DMS114 treated with DMSO at 0.1 percent for 48 hours (cell line): ENCODE measurements at regions not wholly inside any gene's neighbourhood (a gene's known extent, or its start where the extent isn't known, plus 50 kb on each side); places are given as distances from the start of the nearest gene placed in this dataset.

ENCODE experiments used
- DNase-seq: peaks from one replicate; lab custom pipeline; 2025; ENCODE audit not compliant: unreplicated experiment; lab: John Stamatoyannopoulos, UW

DNA sequence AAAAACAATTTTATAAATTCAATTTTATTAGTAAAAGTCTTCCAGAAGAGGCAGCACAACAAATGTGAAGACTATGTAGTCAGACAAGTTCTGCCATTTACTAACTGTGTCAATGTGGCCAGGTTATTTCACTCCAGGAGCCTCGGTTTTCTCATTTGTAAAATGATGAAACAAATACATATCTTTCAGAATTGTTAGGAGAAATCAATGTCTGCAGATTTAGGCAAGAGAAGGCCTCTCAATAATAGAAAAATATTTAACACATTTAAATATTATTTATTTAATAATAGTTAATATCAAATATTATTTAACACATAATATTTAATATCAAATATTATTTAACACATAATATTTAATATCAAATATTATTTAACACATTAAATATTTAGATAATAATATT, 75.6 kb upstream of the PTGFR start:
- DNase-seq: no peak

DNA sequence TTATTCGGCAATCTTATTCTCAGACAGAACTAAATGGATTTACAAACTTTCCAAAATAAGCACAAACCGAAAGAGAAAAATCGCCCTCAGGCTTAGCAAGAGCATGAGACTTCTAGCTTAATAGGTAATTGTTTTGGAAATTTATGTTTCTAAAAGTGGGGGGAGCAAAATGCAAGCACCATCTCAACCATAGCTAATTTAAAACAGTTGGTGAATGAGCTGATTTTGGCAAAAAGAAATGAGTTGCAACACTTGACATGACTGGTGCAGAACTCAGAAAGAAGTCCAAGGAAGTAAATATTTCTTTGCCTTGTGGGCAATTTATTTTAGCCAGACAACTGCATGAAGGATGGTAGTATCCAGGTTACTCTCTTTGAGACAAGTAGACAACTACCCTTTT, 71.5 kb upstream of the PTGFR start:
- no peak for DNase-seq

DNA sequence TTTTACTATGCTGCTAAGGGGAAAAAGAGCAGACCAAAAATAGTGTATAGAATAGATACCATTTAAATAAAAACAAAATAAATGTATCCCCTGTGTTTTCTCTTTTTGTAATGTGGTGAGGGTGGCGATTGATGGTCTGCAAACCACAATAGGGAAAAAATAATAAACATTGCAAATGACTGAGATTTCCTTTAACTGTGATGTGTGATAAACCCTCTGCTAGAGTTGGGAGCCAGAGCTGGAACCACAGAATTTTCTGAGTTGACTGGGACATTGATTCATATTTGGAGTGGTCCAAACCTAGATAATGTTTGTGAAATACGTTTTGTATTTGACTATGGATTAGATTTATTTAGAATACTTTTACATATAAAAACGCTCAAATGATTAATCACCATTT, 70.6 kb upstream of the PTGFR start:
- DNase-seq: no peak

DNA sequence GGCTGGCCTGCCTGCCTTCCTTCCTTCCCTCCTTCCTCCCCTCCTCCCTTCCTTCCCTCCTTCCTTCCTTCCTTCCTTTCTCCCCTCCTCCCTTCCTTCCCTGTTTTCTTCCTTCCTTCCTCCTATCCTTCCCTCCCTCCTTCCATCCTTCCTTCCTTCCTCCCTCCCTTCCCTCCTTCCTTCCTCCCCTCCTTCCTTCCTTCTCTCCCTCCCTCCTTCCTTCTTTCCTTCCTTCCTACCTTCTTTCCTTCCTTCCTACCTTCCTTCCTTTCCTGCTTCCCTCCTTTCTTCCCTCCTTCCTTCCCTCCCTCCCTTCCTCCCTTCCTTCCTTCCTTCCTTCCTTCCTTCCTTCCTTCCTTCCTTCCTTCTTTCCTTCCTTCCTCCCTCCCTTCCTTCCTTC, 70.1 kb upstream of the PTGFR start:
- DNase-seq: no peak

GRCh38 chr1:78424720-78425119, 66.1 kb upstream of the PTGFR start:
- DNase-seq: no peak

GRCh38 chr1:78426408-78426807, 64.4 kb upstream of the PTGFR start:
- DNase-seq: no peak

GRCh38 chr1:78427506-78427905, 63.3 kb upstream of the PTGFR start:
- DNase-seq: no peak

GRCh38 chr1:78432016-78432415, 58.8 kb upstream of the PTGFR start:
- DNase-seq: no peak

GRCh38 chr1:78434351-78434750, 56.4 kb upstream of the PTGFR start:
- no peak for DNase-seq

DNA sequence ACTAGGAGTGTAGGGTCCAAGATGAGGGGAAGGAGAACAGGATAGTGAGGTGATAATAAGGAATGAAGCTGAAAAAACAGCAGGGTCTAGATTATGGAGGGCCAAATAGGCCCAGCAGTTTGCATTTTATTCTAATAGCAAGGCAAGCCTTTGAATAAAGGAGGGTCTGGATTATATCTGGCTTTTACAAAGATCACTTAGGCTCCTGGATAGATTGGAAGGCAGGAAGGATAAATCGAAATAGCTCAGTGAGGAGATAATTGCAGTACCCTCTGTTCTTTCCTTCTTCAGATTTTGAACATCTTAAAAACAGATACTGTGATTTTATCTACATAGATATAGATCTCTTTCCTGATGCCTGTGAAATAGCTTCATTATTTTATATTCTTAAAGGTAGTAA, 53.8 kb upstream of the PTGFR start:
- no peak for DNase-seq

- DNase-seq: no peak
Measured at GRCh38 chr1:78437396-78437795, 53.4 kb upstream of the PTGFR start.

DNA sequence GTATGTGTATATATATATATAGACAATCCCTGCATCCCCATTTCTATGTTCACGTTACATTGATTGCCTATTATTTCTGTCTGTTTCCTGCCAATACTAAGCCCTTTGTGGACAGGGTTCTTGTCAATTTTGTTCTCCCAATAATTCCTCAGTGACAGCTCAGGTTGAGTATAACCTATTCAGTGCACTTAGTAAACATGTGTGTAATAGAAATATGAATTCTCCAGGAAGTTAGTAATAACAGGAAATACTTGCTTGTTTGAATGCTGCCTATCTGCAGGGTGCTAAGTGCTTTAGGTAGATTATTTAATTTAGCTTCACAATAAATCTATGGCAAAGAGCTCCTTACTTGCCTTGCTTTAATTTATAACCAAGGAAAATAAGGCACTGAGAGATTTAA, 52.8 kb upstream of the PTGFR start:
- no peak for DNase-seq

- DNase-seq: no peak
Measured at GRCh38 chr1:78440381-78440793, 50.4 kb upstream of the PTGFR start.
